ENCODE measurements at regions not wholly inside any gene's neighbourhood (a gene's known extent, or its start where the extent isn't known, plus 50 kb on each side); places are given as distances from the start of the nearest gene placed in this dataset.

GRCh38 chr3:160135851-160136250 lies 89.4 kb upstream of the C3orf80 start (continued):
- no peak for TF ChIP-seq ZNF318 (IDR thresholded peaks at IDR 0.05; ENCODE audit: borderline replicate concordance in 1 of 2, low read depth in 1 of 2)
- no peak for TF ChIP-seq MYC (IDR thresholded peaks at IDR 0.05; ENCODE audit: low read depth, low read length)
- TF ChIP-seq MYC (CRISPR knock-in tag; IDR thresholded peaks at IDR 0.05; ENCODE audit: borderline replicate concordance, low read depth), result no peak
- no peak for TF ChIP-seq ARID3B (CRISPR knock-in tag; IDR thresholded peaks at IDR 0.05; ENCODE audit: borderline replicate concordance)
- TF ChIP-seq BCOR (IDR thresholded peaks at IDR 0.05), result no peak
- TF ChIP-seq ZBTB2 (IDR thresholded peaks at IDR 0.05), result no peak
- no peak for TF ChIP-seq ZNF592 (IDR thresholded peaks at IDR 0.05)

Data from K562 (cell line).